ENCODE measurements at regions not wholly inside any gene's neighbourhood (a gene's known extent, or its start where the extent isn't known, plus 50 kb on each side); places are given as distances from the start of the nearest gene placed in this dataset.
"Not testable (repeated sequence)": the region's sequence is repeated elsewhere in the genome, so short reads cannot be mapped to it uniquely, and the experiment has no call there.

DNA sequence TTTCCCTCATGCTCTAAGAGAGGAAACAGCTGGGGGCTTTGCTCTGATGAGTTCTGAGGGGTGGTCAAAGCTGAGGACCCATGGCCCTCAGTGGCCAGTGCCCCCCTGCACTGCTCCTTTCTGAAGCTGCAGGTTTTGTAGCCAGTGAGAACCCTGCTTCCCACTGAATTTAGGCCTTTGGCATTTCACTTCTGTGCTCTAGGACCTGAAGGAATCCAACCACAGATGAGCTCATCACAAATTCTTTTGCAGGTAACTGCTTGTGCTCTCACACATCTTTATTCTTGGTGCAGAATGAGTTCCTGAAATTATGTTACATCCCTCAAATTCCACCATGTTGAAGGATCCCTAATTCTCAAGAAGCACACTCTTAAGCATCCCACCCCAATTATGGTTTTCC, 248.7 kb upstream of the IRF2BP2 start:
- DNase-seq = no peak

DNA sequence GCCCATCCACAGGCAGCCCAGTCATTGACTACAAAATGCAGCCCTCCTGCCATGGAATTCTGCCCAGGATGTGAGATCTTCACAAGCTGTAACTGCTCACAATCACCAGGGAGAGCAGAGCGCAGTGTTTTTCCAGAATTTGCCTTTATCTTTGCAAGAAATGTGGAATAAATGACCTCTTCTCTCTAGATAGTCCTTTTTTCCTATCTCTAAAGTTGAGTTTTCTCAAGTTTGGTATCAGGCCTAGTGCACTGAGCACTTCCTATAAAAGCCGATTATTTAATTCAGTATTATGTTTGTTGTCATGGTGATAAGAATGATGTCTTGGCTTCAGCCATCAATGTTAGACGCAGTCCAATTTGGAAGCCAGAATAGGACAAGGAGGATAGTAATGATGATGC, 246.9 kb upstream of the IRF2BP2 start:
- no peak for DNase-seq

DNA sequence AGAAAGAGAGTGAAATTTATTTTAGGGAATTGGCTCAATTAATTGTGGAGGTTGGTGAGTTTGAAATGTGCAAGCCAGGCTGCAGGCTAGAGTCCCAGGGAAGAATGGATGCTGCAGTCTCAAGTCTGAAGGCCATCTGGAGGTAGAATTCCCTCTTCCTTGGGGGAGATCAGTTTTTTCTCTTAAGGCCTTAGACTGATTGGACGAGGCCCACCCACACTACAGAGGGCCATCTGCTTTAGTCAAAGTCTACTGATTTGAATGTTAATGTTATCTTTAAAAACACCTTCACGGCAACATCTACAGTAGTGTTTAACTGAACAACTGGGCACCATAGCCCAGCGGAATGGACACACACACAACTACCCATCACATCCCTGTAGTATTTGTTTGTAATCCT, 245.9 kb upstream of the IRF2BP2 start:
- DNase-seq = no peak

DNA sequence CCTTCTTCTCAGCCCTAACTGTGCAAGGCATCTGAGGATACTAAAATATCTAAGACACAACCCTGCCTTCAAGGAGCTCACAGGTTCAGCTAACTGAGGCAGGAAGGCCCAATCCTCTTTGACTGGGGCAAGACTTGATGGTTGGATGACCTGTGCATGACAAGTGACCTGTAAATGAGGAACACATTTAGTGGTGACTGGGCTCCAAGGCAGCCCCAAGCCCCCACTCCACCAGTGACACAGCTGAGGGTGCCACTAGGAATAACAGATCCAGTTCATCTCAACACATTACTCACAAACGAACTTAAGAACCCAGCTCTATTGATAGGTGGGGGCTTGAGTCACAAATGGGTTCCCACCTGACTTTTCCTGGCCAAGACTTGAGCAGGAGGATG, 244.7 kb upstream of the IRF2BP2 start:
- no peak for DNase-seq

DNA sequence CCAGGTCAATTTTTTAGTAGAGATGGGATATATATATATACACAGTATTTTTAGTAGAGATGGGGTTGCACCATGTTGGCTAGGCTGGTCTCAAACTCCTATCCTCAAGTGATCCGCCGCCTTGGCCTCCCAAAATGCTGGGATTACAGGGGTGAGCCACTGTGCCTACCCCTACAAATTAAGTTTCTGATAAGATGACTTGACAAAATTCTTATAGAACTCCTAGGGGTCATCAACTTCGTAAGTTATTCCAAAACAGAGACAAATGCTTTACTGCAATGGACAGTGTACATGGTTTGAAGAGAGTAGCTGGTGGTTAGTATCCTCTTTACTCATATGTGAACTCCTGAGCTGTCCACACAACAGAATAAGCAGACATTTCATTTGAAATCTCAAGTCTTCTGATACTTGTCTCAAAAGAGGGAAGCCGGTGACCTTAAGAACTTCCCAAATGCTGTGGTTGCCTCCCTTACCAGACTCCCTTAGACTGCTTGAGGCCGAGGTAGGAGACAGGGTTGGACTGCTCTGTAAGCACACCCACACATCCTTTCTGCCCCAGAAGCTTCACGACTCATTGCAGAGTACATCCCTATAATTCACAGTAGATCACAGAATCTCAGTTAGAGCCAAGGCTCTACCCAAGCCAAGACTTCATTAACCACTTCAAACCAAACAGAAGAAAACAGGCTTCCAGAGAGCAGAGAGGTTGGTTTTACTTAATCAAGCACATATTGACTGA, 244.1 kb upstream of the IRF2BP2 start:
- no peak for DNase-seq

DNA sequence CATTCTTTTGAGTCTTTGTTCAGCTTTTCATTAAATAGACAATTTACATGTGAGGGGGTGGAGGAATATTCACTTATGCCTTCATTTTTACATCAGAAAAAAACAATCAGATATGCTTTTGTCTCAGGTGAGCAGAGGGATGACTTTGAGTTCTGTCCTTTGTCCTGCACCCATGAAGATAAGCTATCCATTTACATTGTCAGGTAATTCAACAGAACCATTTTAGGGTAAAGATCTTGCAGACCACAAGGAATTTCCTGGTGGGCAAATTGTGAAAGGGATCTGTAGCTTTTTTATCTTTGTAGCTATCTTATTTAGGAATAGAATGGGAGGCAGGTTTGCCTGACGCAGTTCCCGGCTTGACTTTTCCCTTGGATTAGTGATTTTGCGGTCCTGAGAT, 242.7 kb upstream of the IRF2BP2 start:
- DNase-seq = no peak

DNA sequence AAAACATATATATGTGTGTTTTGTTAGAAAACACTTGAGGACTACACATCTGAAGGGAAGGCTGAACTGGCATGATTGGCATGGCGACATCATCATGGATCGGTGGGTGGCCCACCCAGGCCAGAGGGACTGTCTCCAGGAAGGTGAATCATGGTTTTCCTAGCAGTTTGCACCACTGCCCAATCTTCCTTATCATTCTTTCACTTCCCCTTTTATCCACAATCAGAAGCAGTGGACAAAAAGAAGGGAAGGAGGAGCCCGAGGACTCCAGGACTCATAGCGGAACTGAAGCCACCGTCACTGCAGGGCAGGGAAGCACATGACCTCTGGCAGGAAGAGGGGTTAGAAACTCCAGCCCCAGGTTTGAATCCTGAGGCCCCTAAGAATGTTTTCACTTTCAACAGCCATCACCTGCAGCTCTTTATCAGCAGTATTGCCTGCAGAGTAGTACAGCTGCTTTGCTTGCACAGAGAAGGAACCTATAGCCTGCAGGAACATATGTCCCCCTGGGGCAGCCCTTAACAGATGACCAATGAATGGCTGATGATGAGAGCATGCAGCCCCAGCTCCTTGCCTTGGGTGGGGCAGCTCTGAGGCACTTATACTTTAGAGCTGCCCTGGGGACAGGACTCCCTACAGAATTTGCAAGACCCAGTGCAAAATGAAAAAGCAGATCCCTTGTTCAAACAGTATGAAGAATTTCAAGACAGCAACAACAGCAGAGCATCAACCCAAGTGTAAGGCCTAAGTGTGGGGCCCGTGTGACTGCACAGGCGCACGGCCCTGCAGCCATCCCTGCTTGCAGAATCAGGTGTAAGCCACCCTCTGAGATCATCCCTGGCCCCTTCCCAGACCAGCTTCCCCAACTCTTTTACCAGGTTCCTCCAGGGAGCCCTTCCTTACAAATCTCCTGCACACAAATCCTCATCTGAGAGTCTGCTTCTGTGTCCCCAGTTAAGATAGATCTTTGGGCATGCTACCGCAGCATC, 241.8 kb upstream of the IRF2BP2 start:
- no peak for DNase-seq

DNA sequence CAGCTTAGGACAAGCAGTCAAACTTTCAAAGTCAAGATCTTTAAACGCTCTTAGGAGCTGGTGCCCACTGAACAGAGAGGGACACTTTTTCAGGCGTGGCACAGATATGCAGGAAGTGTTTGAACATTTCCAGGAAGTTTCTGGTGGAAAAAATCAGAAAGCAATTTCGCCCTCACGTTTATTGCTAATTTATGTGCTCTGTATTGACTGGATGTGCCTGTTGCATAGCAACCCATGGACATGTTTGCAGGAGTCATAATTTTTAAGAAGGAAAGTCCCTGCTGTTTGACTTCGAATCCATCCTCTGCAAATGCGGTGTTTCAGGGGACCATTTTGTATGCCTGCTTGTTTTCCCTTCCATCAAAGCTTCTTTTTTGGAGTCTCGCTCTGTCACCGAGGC, 239.9 kb upstream of the IRF2BP2 start:
- no peak for DNase-seq

DNA sequence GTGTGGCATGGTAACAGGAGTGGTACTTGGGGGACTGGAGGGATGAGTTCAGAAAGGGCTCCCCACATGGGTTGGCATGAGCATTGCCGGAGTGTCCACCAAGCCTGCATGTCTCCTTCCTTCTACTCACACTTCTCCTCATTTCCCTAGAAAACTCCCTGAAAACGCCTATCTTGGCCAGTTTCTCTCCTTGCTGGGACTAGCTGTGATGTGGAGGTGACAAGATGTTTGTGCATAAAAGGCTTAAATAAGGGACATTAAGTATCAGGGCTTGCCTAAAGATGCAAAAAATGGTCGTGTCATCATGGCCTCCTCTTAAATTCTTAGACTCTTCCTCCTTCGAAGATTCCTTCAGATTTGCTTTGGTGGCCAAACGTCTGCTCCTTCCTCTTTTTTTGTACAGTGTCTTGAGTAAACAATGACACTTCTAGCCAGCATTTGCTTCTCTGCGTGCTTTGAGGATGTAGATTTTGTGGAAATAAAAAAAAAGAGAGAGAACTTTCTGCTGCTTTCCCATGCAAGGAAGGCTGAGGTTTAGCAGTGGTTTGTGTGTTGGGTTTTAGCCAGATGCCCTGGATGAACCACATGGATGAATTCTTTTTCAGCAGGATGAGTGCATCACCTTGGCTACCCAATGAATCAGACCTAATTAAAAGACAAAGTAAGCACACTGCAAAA, 239.1 kb upstream of the IRF2BP2 start:
- DNase-seq = no peak

DNA sequence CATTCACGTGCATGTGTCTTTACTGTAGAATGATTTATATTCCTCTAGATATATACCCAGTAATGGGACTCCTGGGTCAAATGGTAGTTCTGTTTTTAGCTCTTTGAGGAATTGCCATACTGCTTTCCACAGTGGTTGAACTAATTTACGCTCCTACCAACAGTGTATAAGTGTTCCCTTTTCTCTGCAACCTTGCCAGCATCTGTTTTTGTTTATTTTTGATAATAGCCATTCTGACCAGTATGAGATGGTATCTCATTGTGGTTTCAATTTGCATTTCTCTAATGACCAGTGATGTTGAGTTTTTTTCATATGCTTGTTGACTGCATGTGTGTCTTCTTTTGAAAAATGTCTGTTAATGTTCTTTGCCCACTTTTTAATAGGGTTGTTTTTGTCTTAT, 236.8 kb upstream of the IRF2BP2 start:
- not testable (repeated sequence) for DNase-seq

DNA sequence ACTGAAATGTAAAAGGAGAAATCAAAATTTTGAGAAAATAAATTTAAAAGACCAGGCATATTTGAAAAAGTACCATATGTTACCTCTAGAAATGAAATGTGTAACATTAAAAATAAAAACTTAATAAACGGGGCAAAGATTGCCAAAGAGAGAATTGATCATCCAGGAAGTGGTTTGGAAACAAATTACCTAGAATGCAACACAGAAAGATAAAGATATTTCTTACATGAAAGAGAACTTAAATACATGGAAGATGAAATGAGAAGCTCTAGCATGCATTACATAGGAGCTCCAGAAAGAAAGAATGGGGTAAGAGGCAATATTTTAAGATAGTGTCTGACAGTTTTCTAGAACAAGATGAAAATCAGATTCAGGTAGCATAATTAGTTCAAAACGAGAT, 235.9 kb upstream of the IRF2BP2 start:
- no peak for DNase-seq

DNA sequence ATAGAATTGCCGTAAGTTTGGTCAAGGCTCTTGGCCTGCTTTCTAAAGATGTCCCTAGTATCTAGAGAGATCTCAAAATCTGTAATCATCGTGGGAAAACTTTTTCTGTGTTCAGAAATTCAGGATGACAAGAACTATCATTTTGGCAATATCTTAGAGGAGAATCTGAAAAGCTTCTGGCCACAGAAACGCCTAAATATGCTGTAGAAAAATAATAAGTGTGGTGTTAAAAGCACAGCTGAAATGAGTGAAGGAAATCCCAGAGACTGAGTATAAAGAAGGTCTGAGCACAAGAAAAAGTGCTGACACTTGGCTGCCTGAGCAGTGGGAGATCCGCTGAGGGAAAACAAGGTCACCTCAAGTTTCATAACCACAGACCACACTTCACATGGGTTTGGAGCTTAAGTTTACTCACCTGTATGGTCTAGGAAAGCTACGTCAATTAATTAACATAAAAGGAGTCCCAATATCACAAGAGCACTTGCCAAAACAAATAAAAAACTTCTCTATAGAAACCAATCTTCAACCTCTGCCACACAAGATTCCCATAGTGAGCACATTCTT, 235.2 kb upstream of the IRF2BP2 start:
- peak; percentile 58 for DNase-seq

DNA sequence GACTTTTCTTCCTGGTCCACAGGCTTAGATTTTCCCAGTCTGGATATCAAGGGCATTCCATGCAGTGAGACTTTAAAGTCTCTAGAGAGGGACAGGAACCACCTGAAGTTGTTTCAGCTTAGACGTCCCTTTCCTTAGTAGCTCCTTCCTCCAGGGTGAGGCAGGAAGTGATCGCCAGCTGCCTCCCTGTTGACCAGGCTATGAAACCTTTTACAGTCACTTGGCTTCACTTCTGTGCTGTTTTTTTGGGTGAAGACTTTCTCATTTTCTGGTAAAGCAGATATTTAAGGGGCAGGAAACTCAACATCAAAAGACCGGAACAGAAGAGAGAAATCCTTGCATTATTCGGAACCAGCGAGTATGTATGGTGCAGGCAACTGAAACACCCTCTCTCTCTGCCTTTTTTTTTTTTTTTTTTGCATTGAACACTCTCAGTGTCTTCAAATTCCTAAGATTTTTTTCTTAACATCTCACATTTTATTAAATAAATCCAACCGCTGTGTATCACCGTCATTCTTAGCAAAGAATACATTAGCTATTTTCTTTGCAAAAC, 234.6 kb upstream of the IRF2BP2 start:
- DNase-seq = no peak

DNA sequence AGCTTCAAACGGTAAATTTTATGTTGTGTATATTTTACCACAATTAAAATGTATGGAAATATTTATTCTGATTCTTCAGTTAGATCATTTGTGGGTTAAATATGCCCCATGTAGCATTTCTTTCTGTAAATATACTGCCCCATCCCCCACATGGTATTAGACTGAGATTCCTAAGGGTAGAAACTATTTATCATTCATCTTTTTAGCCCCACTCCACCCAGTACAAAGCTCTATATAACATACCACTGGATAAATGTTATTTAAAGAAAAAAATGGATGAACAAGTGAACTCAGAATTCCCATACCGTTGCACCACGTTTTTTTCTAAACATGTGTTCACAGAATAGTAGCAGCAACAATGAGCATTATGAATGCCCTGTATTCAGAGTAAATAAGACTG, 234.0 kb upstream of the IRF2BP2 start:
- no peak for DNase-seq

DNA sequence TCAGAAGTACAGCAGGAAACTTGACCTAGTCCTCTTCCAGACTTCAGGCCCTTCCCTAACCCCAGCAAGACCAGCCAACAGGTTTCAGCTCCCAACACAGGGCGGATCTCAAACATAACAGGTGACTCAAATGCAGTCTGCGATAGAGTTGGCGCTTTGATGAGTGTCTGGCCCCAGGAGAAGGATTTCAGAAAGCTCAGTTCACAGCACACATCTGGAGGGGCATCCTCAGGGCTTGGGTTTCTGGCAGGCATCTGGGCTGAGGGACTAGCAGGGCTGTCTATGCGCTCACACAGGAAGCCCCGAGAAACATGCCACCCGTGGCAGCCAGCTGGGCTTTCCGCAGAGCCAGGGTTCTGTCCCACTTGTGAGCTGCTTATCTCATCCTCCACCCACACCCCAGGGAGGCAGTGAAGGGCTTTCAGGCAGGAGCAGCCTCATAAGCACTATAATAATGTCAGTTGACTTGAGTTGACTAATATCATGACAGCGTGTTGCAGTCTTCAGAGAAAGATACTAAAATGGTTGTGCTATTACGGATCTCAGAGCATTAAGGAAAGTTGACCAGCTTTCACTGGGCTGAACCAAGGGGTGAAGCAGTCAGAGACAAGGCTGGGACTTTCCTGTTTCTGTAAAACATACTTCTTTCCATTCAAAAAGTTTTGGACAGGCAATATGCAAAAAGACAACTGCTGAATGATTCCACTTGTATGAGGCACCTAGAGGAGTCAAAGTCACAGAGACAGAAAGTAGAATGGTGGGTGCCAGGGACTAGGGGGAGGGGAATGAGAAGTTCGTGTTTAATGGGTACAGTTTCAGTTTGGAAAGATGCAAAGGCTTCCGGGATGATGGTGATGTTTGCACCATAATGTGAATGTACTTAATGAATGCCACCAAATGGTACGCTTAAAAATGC, 233.0 kb upstream of the IRF2BP2 start:
- DNase-seq = peak; percentile 89

DNA sequence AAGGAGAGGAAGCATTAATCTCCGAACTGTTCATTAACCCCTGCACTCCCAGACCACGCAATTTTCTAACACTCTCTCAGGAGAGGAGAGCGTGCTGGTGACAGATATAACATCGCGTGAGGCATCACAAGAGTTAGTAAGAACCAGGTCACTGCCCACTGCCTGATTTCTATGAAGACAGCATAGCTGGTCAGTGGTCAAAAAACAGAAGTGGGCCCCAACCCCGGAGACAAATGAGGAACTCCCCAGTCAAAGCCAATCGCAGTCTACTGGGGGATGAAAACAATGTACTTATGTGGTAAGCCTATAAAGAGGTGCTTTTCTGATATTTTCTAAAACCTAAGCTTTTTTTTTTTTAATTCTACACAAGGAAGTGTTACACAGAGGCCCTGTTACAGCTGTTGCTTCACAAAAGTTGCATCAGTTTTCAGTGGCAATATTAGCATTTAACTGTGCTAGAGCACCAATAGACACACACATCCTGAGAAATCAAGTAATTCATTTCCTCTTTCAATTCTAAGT, 231.8 kb upstream of the IRF2BP2 start:
- no peak for DNase-seq

DNA sequence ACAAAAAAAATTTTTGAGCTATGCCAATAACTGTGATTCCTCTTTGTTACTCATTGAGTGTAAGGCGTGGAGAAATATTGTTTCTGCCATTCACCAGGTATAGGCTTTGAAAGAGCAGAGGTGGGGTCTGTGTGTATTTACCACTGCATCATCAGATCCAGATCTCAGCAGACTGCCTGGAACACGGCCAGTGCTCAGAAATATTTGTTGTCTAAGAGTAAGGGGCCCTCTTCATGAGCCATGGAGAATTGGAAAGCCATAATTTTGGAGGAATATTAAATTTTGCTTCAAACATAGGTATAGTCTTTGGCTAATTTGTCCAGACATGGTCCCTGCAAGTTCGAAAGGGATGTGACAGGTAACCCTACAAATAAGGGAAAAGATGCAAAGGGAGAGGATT, 231.3 kb upstream of the IRF2BP2 start:
- DNase-seq = no peak

DNA sequence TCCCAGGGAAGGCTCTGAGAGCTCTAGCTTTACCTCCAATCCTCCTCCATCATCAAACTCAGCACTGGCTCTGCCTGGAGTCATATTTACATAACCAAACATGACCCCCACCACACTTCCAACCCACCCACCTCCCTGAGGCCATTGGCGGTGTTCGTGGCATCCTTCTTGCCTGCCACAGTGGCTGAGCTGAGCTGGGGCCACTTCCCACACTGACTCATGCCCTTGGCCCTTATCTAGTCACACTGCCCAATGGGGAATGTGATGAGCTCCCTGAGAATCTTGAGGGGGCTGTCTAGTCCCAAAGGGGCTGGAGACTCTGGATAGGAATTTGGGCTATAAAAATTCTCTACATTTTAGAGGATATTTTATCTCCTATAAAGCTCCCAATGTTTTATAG, 230.9 kb upstream of the IRF2BP2 start:
- DNase-seq = no peak

DNA sequence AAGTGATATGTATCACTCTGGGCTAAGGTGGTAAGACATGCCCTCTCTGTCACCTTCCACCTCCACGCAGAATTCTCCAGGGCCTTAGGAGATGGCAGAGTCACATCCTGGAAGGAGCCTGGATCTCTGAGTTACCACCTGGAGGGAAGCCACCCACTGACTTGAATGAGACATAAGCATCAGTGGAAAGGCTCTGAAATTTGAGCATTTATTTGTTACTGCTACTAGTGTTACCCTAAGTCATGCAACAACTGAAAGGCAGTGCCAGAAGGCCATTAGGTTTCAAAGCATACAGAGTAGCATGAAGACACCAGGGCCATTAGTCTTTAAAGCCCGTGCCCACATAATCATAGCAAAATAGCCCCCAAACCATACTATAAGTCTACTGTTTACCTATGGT, 230.3 kb upstream of the IRF2BP2 start:
- DNase-seq = no peak

DNA sequence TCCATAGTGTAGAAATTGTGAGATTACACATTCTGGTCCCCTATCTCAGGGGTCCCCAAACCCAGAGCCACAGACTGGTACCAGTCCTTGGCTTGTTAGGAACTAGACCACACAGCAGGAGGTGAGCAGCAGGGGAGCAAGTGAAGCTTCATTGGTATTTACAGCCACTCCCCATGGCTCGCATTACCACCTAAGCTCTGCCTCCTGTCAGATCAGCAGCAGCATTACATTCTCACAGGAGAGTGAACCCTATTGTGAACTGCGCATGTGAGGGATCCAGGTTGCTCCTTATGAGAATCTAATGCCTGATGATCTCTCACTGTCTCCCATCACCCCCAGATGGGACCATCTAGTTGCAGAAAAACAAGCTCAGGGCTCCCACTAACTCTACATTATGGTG, 229.7 kb upstream of the IRF2BP2 start:
- no peak for DNase-seq

DNA sequence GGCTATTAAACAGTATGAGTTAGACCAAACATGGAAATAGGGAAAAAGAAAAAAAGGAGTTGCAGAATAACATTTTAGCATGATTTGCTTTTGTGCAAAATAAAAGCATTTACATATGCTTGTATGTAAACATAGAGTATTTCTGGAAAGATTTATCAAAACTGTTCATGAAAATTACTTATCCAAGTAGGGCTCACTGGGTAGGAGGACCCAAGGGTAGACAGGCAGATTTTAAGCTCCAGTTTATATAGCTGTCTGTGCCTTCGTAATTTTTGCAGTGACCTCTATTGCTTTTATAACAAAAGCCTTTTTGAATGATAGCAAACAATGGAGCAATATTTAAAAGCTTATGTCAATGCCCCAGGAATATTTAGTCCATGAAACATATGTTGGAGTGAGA, 228.8 kb upstream of the IRF2BP2 start:
- DNase-seq = no peak

DNA sequence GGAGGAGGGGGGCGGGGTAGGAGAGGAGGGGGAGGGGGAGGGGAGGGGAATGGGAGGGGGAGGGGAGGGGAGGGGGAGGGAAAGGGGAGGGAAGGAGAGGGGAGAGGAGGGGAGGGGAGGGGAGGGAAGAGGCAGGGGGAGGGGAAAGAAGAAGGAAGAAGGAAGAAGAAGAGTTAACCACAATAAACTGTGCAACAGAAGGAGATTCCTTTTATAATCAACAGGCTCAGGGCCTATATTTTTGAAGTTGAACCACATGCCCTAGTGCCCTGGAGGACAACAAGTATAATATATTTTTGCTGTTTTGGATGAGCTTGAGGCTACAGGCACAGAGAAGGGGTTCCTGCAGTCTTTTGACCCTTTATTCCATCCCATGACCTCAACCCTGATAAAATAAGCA, 228.2 kb upstream of the IRF2BP2 start:
- DNase-seq = no peak
